ENCODE measurements at regions not wholly inside any gene's neighbourhood (a gene's known extent, or its start where the extent isn't known, plus 50 kb on each side); places are given as distances from the start of the nearest gene placed in this dataset.

DNA sequence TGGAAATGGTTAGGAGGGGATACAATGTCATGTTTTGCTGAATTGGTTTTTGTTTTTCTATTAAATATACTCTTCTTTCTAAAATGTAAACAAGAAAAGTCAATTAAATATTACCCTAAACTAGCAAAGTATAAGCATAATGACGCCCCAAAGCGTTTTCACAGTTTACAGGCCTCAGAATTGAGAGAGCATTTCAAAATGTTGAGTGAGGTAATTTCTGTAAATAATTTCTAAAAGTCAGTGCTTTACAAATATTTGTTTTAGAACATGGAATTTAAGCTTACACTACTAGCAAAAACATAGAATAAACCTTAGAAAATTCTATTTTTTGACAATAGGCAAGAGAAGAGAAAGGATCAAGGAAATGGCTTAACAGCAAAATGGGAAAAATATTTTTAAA is 958.4 kb upstream of the USP15 start:
- Histone ChIP-seq H3K27ac (ENCODE audit: low read depth, low read length) (no peak overlapping the region), H3K79me2 (ENCODE audit: control insufficient read depth, low read length) (no peaks in the 10 kb centered on the region), H3K9me2 (replicated peaks; ENCODE audit: control insufficient read depth, low read length) (no peaks in the 10 kb centered on the region), H3K4me2 (ENCODE audit: low read length) (no peak overlapping the region), H3K4me1 (ENCODE audit: control insufficient read depth, low read length) (no peaks in the 10 kb centered on the region), H3K9me3 (ENCODE audit: control insufficient read depth, insufficient read depth, low read length) (no peaks in the 10 kb centered on the region), H3K27me3 (ENCODE audit: control insufficient read depth, low read length) (no peaks in the 10 kb centered on the region), H4K20me1 (ENCODE audit: control insufficient read depth, insufficient read depth, low read depth, low read length) (no peaks in the 10 kb centered on the region), H3K36me3 (ENCODE audit: control insufficient read depth, low read length) (no peaks in the 10 kb centered on the region), H3F3A (ENCODE audit: control insufficient read depth, insufficient read depth) (no peaks in the 10 kb centered on the region), H3K4me3 (ENCODE audit: low read length) (no peak overlapping the region)
- TF ChIP-seq CTCF (IDR thresholded peaks at IDR 0.05; ENCODE audit: low read depth, low read length, poor library complexity, severe bottlenecking) (no peak), EZH2phosphoT487 (IDR thresholded peaks at IDR 0.05; ENCODE audit: borderline replicate concordance, low read length) (no peak)

- no peaks in the 10 kb centered on the region for H3K9me3 ChIP-seq (ENCODE audit: control insufficient read depth, insufficient read depth, low read length)
- TF ChIP-seq EZH2phosphoT487 (IDR thresholded peaks at IDR 0.05; ENCODE audit: borderline replicate concordance, low read length) (no peak), CTCF (IDR thresholded peaks at IDR 0.05; ENCODE audit: low read depth, low read length, poor library complexity, severe bottlenecking) (no peak)
- no peak overlapping the region for H3K4me2 ChIP-seq (ENCODE audit: low read length)
- H3K4me3 ChIP-seq (ENCODE audit: low read length): no peak overlapping the region
- H3K9me2 ChIP-seq (replicated peaks; ENCODE audit: control insufficient read depth, low read length): no peaks in the 10 kb centered on the region
- H4K20me1 ChIP-seq (ENCODE audit: control insufficient read depth, insufficient read depth, low read depth, low read length): no peaks in the 10 kb centered on the region
- no peaks in the 10 kb centered on the region for H3K79me2 ChIP-seq (ENCODE audit: control insufficient read depth, low read length)
- H3K4me1 ChIP-seq (ENCODE audit: control insufficient read depth, low read length): no peaks in the 10 kb centered on the region
- no peaks in the 10 kb centered on the region for H3K27me3 ChIP-seq (ENCODE audit: control insufficient read depth, low read length)
- H3K36me3 ChIP-seq (ENCODE audit: control insufficient read depth, low read length): no peaks in the 10 kb centered on the region
- no peaks in the 10 kb centered on the region for H3F3A ChIP-seq (ENCODE audit: control insufficient read depth, insufficient read depth)
- H3K27ac ChIP-seq (ENCODE audit: low read depth, low read length): no peak overlapping the region
Measured at GRCh38 chr12:61302282-61302681, 957.9 kb upstream of the USP15 start.

GRCh38 chr12:61308220-61308619 is 952.0 kb upstream of the USP15 start:
- H3K4me3 ChIP-seq (ENCODE audit: low read length): no peak overlapping the region
- no peaks in the 10 kb centered on the region for H3K4me1 ChIP-seq (ENCODE audit: control insufficient read depth, low read length)
- H3K9me3 ChIP-seq (ENCODE audit: control insufficient read depth, insufficient read depth, low read length): no peaks in the 10 kb centered on the region; the same call in 1 of the 2 replicates
- TF ChIP-seq CTCF (IDR thresholded peaks at IDR 0.05; ENCODE audit: low read depth, low read length, poor library complexity, severe bottlenecking): no peak
- TF ChIP-seq EZH2phosphoT487 (IDR thresholded peaks at IDR 0.05; ENCODE audit: borderline replicate concordance, low read length): no peak
- H4K20me1 ChIP-seq (ENCODE audit: control insufficient read depth, insufficient read depth, low read depth, low read length): no peaks in the 10 kb centered on the region
- no peaks in the 10 kb centered on the region for H3K36me3 ChIP-seq (ENCODE audit: control insufficient read depth, low read length)
- no peaks in the 10 kb centered on the region for H3K27me3 ChIP-seq (ENCODE audit: control insufficient read depth, low read length)
- H3K79me2 ChIP-seq (ENCODE audit: control insufficient read depth, low read length): no peaks in the 10 kb centered on the region
- no peak overlapping the region for H3K27ac ChIP-seq (ENCODE audit: low read depth, low read length)
- H3F3A ChIP-seq (ENCODE audit: control insufficient read depth, insufficient read depth): no peaks in the 10 kb centered on the region
- no peak overlapping the region for H3K4me2 ChIP-seq (ENCODE audit: low read length)
- no peaks in the 10 kb centered on the region for H3K9me2 ChIP-seq (replicated peaks; ENCODE audit: control insufficient read depth, low read length)

- H3F3A ChIP-seq (ENCODE audit: control insufficient read depth, insufficient read depth): no peaks in the 10 kb centered on the region
- no peak overlapping the region for H3K4me3 ChIP-seq (ENCODE audit: low read length)
- H3K4me2 ChIP-seq (ENCODE audit: low read length): no peak overlapping the region
- H3K4me1 ChIP-seq (ENCODE audit: control insufficient read depth, low read length): no peaks in the 10 kb centered on the region
- H3K9me3 ChIP-seq (ENCODE audit: control insufficient read depth, insufficient read depth, low read length): no peaks in the 10 kb centered on the region; the same call in 1 of the 2 replicates
- no peak for TF ChIP-seq CTCF (IDR thresholded peaks at IDR 0.05; ENCODE audit: low read depth, low read length, poor library complexity, severe bottlenecking)
- no peak for TF ChIP-seq EZH2phosphoT487 (IDR thresholded peaks at IDR 0.05; ENCODE audit: borderline replicate concordance, low read length)
- no peaks in the 10 kb centered on the region for H4K20me1 ChIP-seq (ENCODE audit: control insufficient read depth, insufficient read depth, low read depth, low read length)
- H3K27me3 ChIP-seq (ENCODE audit: control insufficient read depth, low read length): no peaks in the 10 kb centered on the region
- no peaks in the 10 kb centered on the region for H3K9me2 ChIP-seq (replicated peaks; ENCODE audit: control insufficient read depth, low read length)
- H3K36me3 ChIP-seq (ENCODE audit: control insufficient read depth, low read length): no peaks in the 10 kb centered on the region
- H3K27ac ChIP-seq (ENCODE audit: low read depth, low read length): no peak overlapping the region
- no peaks in the 10 kb centered on the region for H3K79me2 ChIP-seq (ENCODE audit: control insufficient read depth, low read length)
Measured at GRCh38 chr12:61311413-61311812, 948.8 kb upstream of the USP15 start.

Measured in DOHH2 (cell line).